Esophagus muscularis mucosa (tissue), 3 donors: ENCODE measurements at regions not wholly inside any gene's neighbourhood (a gene's known extent, or its start where the extent isn't known, plus 50 kb on each side); places are given as distances from the start of the nearest gene placed in this dataset.

Experiments
- POLR2AphosphoS5 ChIP-seq, 2 donors: sonication (generic); formaldehyde crosslinking; IDR thresholded peaks; one replicate each; pipeline ENCODE4 v1.6.1; 2017; ENCODE audit warnings: antibody characterized with exemption in 2 of 2
- TF ChIP-seq, protein P1 (sequence below), 3 experiments: fragments of 200-600 bp in 2 of 3; fragments of 450-650 bp in 1 of 3; sonication (generic) in 2 of 3; IDR thresholded peaks; one replicate each; pipeline ENCODE4 v1.5.1; 2017 to 2019; ENCODE audit warnings: antibody characterized with exemption in 3 of 3, mild to moderate bottlenecking in 2 of 3, moderate library complexity in 1 of 3

DNA sequence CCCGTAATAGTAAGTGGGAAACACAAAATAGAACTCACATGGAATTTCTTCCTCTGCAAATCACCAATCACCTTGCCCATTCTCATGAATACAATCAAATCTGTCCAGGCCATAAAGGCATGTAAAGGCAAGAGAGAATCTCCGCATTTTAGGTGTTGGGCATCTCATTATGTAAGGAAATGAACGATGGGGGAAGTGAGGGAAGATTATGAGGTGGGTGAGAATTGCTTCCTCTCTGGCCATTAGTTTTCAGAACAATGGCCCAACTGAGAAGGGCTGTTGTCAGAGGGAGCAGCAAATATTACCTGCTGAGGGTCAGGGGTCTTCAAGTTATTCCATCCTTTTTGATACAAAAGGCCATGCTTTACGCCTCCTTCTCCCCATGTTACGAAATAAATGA lies 455.1 kb downstream of the ARHGEF28 start:
- TF ChIP-seq POLR2AphosphoS5 (IDR thresholded peaks at IDR 0.05): no peak
- TF ChIP-seq, protein P1, sequence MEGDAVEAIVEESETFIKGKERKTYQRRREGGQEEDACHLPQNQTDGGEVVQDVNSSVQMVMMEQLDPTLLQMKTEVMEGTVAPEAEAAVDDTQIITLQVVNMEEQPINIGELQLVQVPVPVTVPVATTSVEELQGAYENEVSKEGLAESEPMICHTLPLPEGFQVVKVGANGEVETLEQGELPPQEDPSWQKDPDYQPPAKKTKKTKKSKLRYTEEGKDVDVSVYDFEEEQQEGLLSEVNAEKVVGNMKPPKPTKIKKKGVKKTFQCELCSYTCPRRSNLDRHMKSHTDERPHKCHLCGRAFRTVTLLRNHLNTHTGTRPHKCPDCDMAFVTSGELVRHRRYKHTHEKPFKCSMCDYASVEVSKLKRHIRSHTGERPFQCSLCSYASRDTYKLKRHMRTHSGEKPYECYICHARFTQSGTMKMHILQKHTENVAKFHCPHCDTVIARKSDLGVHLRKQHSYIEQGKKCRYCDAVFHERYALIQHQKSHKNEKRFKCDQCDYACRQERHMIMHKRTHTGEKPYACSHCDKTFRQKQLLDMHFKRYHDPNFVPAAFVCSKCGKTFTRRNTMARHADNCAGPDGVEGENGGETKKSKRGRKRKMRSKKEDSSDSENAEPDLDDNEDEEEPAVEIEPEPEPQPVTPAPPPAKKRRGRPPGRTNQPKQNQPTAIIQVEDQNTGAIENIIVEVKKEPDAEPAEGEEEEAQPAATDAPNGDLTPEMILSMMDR (IDR thresholded peaks at IDR 0.05): no peak
